Neural crest cell (in vitro differentiated cells): ENCODE measurements at regions not wholly inside any gene's neighbourhood (a gene's known extent, or its start where the extent isn't known, plus 50 kb on each side); places are given as distances from the start of the nearest gene placed in this dataset.

Experiments
- DNase-seq: peaks from one replicate; pipeline ENCODE4 v3.0.0; 2021; ENCODE audit warnings: low read depth, mixed read lengths, low spot score
- H3K27ac Mint-ChIP-seq: one replicate; pipeline ENCODE4 v1.8.0; 2021; ENCODE audit warnings: mild to moderate bottlenecking, mixed read lengths; ENCODE audit not compliant: unreplicated experiment
- H3K27me3 Mint-ChIP-seq: 2 replicates; pipeline ENCODE4 v1.8.0; 2021; ENCODE audit warnings: low read depth, mild to moderate bottlenecking, mixed read lengths
- H3K36me3 Mint-ChIP-seq: 2 replicates; pipeline ENCODE4 v1.8.0; 2021; ENCODE audit warnings: low read depth, mild to moderate bottlenecking, mixed read lengths
- H3K4me1 Mint-ChIP-seq: 2 replicates; pipeline ENCODE4 v1.8.0; 2021; ENCODE audit warnings: mixed read lengths
- H3K4me3 Mint-ChIP-seq: one replicate; pipeline ENCODE4 v1.8.0; 2021; ENCODE audit warnings: mild to moderate bottlenecking, mixed read lengths
- H3K9me3 Mint-ChIP-seq: 2 replicates; pipeline ENCODE4 v1.8.0; 2021; ENCODE audit warnings: mixed read lengths
- TF ChIP-seq, protein P1 (sequence below): fragments of 200-600 bp; sonication (generic); conservative IDR thresholded peaks from 2 replicates; pipeline ENCODE4 v1.5.0; 2021; ENCODE audit warnings: antibody characterized with exemption, mild to moderate bottlenecking

- no peaks in the 10 kb centered on the region for H3K4me1 Mint-ChIP-seq
- no peaks in the 10 kb centered on the region for H3K27me3 Mint-ChIP-seq
- TF ChIP-seq, protein P1, sequence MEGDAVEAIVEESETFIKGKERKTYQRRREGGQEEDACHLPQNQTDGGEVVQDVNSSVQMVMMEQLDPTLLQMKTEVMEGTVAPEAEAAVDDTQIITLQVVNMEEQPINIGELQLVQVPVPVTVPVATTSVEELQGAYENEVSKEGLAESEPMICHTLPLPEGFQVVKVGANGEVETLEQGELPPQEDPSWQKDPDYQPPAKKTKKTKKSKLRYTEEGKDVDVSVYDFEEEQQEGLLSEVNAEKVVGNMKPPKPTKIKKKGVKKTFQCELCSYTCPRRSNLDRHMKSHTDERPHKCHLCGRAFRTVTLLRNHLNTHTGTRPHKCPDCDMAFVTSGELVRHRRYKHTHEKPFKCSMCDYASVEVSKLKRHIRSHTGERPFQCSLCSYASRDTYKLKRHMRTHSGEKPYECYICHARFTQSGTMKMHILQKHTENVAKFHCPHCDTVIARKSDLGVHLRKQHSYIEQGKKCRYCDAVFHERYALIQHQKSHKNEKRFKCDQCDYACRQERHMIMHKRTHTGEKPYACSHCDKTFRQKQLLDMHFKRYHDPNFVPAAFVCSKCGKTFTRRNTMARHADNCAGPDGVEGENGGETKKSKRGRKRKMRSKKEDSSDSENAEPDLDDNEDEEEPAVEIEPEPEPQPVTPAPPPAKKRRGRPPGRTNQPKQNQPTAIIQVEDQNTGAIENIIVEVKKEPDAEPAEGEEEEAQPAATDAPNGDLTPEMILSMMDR: no peak
- no peaks in the 10 kb centered on the region for H3K36me3 Mint-ChIP-seq
- no peaks in the 10 kb centered on the region for H3K9me3 Mint-ChIP-seq
- no peak for DNase-seq
- H3K4me3 Mint-ChIP-seq: no peak overlapping the region
- no peak overlapping the region for H3K27ac Mint-ChIP-seq
Measured at GRCh38 chr3:76657909-76658308, 382.0 kb upstream of the ROBO2 start.

DNA sequence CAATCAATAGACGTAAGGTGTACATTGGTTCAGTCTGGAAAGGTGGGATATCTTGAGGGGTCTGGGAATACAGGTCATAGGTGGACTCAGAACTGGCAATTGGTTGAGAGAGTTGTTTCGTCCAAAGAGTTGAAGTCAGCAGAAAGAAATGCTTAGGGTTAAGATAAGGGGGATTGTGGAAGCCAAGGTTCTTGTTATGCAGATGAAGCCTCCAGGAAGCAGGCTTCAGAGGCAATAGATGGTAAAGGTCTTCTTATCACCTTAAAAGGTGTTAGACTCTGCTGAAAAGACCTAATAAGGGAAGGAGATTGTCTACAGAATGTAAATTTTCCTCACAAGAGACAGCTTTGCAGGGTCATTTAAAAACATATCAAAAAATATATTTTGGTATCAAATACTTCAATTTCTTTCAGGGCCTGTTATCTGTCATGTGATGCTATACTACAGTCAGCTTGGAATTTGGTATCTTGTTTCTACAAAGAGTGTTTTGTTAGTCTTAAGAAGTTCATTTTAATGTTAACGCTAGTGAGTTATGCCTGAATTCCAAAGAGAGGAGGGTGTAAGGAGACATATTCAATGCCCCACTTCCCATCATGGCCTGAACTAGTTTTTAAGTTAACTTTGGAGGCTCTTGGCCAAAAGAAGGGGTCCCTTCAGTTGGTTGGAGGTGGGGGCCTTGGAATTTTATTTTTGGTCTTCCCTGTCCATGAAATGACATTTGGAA, 378.2 kb upstream of the ROBO2 start:
- Mint-ChIP-seq H3K27me3 (no peaks in the 10 kb centered on the region), H3K36me3 (no peaks in the 10 kb centered on the region), H3K9me3 (no peaks in the 10 kb centered on the region), H3K4me3 (no peak overlapping the region), H3K27ac (no peak overlapping the region), H3K4me1 (no peaks in the 10 kb centered on the region)
- no peak for DNase-seq
- TF ChIP-seq, protein P1: no peak

- DNase-seq: no peak
- Mint-ChIP-seq H3K4me3 (no peak overlapping the region), H3K4me1 (no peaks in the 10 kb centered on the region), H3K27me3 (no peaks in the 10 kb centered on the region), H3K36me3 (no peaks in the 10 kb centered on the region), H3K9me3 (no peaks in the 10 kb centered on the region), H3K27ac (no peak overlapping the region)
- TF ChIP-seq, protein P1: no peak
Measured at GRCh38 chr3:76664816-76665215, 375.1 kb upstream of the ROBO2 start.

- H3K36me3 Mint-ChIP-seq: no peaks in the 10 kb centered on the region
- TF ChIP-seq, protein P1: no peak
- no peak overlapping the region for H3K4me3 Mint-ChIP-seq
- DNase-seq: no peak
- H3K27me3 Mint-ChIP-seq: no peaks in the 10 kb centered on the region
- H3K27ac Mint-ChIP-seq: no peak overlapping the region
- H3K9me3 Mint-ChIP-seq: no peaks in the 10 kb centered on the region
- no peaks in the 10 kb centered on the region for H3K4me1 Mint-ChIP-seq
Measured at GRCh38 chr3:76668653-76669052, 371.2 kb upstream of the ROBO2 start.

DNA sequence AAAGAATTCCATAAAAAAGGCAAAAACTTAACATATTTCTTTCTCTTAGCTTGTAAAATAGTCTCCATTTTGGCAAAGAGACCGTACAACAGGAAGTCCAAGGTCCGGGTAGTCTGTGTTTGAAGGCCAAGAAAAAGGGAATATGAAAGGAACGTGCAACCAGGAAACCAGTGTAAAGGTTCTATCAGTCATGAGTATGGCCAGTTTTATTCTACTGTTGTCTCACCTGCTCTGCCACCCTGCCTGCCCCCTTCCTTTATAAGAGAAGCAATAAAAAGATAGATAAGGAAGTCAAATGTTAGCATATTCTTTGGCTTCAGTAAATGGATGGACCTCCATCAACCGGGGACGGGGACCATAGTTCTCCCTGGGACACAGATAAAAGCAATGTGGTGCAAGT, 370.6 kb upstream of the ROBO2 start:
- no peaks in the 10 kb centered on the region for H3K36me3 Mint-ChIP-seq
- no peaks in the 10 kb centered on the region for H3K4me1 Mint-ChIP-seq
- no peak overlapping the region for H3K27ac Mint-ChIP-seq
- H3K27me3 Mint-ChIP-seq: no peaks in the 10 kb centered on the region
- TF ChIP-seq, protein P1: no peak
- DNase-seq: no peak
- H3K4me3 Mint-ChIP-seq: no peak overlapping the region
- no peaks in the 10 kb centered on the region for H3K9me3 Mint-ChIP-seq
